H9 (cell line): ENCODE measurements at regions not wholly inside any gene's neighbourhood (a gene's known extent, or its start where the extent isn't known, plus 50 kb on each side); places are given as distances from the start of the nearest gene placed in this dataset.
"Not testable (repeated sequence)": the region's sequence is repeated elsewhere in the genome, so short reads cannot be mapped to it uniquely, and the experiment has no call there.

Experiments
- DNase-seq: peaks from one replicate; pipeline ENCODE4 v3.0.0-alpha.2; 2017
- H2AFZ ChIP-seq: one replicate; pipeline ENCODE4 v1.6.1; 2013; ENCODE audit warnings: mild to moderate bottlenecking, low read length, control low read depth, moderate library complexity
- H2AK5ac ChIP-seq: 2 replicates; pipeline ENCODE4 v1.6.1; 2013; ENCODE audit warnings: low read length, control low read depth, mixed read lengths; ENCODE audit not compliant: insufficient read length
- H2BK120ac ChIP-seq: one replicate; pipeline ENCODE4 v1.6.1; 2013; ENCODE audit warnings: low read depth, mild to moderate bottlenecking, low read length, control low read depth, inconsistent platforms; ENCODE audit not compliant: poor library complexity, severe bottlenecking
- H2BK12ac ChIP-seq: 2 replicates; pipeline ENCODE4 v1.6.1; 2013; ENCODE audit warnings: low read length, control low read depth, mixed read lengths, low read depth; ENCODE audit not compliant: insufficient read length
- H2BK15ac ChIP-seq: 2 replicates; pipeline ENCODE4 v1.6.1; 2013; ENCODE audit warnings: low read depth, low read length, control low read depth
- H2BK20ac ChIP-seq: one replicate; pipeline ENCODE4 v1.6.1; 2013; ENCODE audit warnings: low read depth, mild to moderate bottlenecking, low read length, control low read depth, inconsistent platforms; ENCODE audit not compliant: poor library complexity, severe bottlenecking
- H2BK5ac ChIP-seq: 2 replicates; pipeline ENCODE4 v1.6.1; 2013; ENCODE audit warnings: low read length, control low read depth, mixed read lengths; ENCODE audit not compliant: insufficient read length
- H3K14ac ChIP-seq: 2 replicates; pipeline ENCODE4 v1.6.1; 2013; ENCODE audit warnings: low read length, control low read depth; ENCODE audit not compliant: insufficient read depth
- H3K18ac ChIP-seq: 2 replicates; pipeline ENCODE4 v1.6.1; 2013; ENCODE audit warnings: low read depth, mild to moderate bottlenecking, mixed read lengths, low read length, control low read depth; ENCODE audit not compliant: insufficient read length
- H3K23ac ChIP-seq: 2 replicates; pipeline ENCODE4 v1.6.1; 2013; ENCODE audit warnings: low read length, control low read depth, mixed read lengths, low read depth; ENCODE audit not compliant: insufficient read length
- H3K23me2 ChIP-seq: 2 replicates; pipeline ENCODE4 v1.6.1; 2013; ENCODE audit warnings: low read depth, mild to moderate bottlenecking, mixed read lengths, low read length, control low read depth; ENCODE audit not compliant: insufficient read length, poor library complexity, severe bottlenecking
- H3K27ac ChIP-seq: 2 replicates; pipeline ENCODE4 v1.5.1; 2013; ENCODE audit warnings: low read length, control low read depth, mixed read lengths, low read depth; ENCODE audit not compliant: insufficient read length
- H3K27me3 ChIP-seq: 2 replicates; pipeline ENCODE4 v1.6.1; 2013; ENCODE audit warnings: low read length, control low read depth, inconsistent platforms; ENCODE audit not compliant: insufficient read depth
- H3K4ac ChIP-seq: 2 replicates; pipeline ENCODE4 v1.6.1; 2013; ENCODE audit warnings: low read depth, mild to moderate bottlenecking, control low read depth, inconsistent platforms, low read length, moderate library complexity
- H3K4me1 ChIP-seq: 2 replicates; pipeline ENCODE4 v1.6.1; 2013; ENCODE audit warnings: low read length, control low read depth, inconsistent platforms; ENCODE audit not compliant: insufficient read depth
- H3K4me2 ChIP-seq: 2 replicates; pipeline ENCODE4 v1.6.1; 2013; ENCODE audit warnings: low read length, control low read depth, mixed read lengths; ENCODE audit not compliant: insufficient read length, insufficient read depth
- H3K56ac ChIP-seq: 2 replicates; pipeline ENCODE4 v1.6.1; 2013; ENCODE audit warnings: low read depth, mild to moderate bottlenecking, mixed read lengths, low read length, control low read depth; ENCODE audit not compliant: insufficient read length
- H3K79me1 ChIP-seq: 2 replicates; pipeline ENCODE4 v1.6.1; 2013; ENCODE audit warnings: low read depth, mild to moderate bottlenecking, moderate library complexity, low read length, control low read depth, inconsistent platforms; ENCODE audit not compliant: insufficient read depth, poor library complexity, severe bottlenecking
- H3K79me2 ChIP-seq: 2 replicates; pipeline ENCODE4 v1.6.1; 2013; ENCODE audit warnings: low read length, control low read depth, inconsistent platforms; ENCODE audit not compliant: insufficient read depth
- H3K9ac ChIP-seq: 2 replicates; pipeline ENCODE4 v1.6.1; 2013; ENCODE audit warnings: low read length, control low read depth, mixed read lengths; ENCODE audit not compliant: insufficient read length; ENCODE audit errors: extremely low read depth
- H3K9me3 ChIP-seq: one replicate; pipeline ENCODE4 v1.6.1; 2013; ENCODE audit warnings: low read depth, low read length, inconsistent platforms; ENCODE audit not compliant: control insufficient read depth
- H3T11ph ChIP-seq: one replicate; pipeline ENCODE4 v1.6.1; 2013; ENCODE audit warnings: mild to moderate bottlenecking, low read length, control low read depth, inconsistent platforms
- H4K20me1 ChIP-seq: one replicate; pipeline ENCODE4 v1.6.1; 2013; ENCODE audit not compliant: control insufficient read depth, insufficient read length, insufficient read depth
- H4K5ac ChIP-seq: 2 replicates; pipeline ENCODE4 v1.6.1; 2013; ENCODE audit warnings: low read depth, mild to moderate bottlenecking, mixed read lengths, low read length, control low read depth; ENCODE audit not compliant: insufficient read length
- H4K8ac ChIP-seq: replicated peaks from 2 replicates; pipeline ENCODE4 v1.6.1; 2013; ENCODE audit warnings: low read length, control low read depth, mixed read lengths, low read depth; ENCODE audit not compliant: insufficient read length
- H4K91ac ChIP-seq: 2 replicates; pipeline ENCODE4 v1.6.1; 2013; ENCODE audit warnings: low read depth, mild to moderate bottlenecking, moderate library complexity, mixed read lengths, low read length, control low read depth; ENCODE audit not compliant: insufficient read length
- H3K27ac Mint-ChIP-seq, 3 experiments: 2 replicates in 2 of 3; 3 replicates in 1 of 3; pipeline ENCODE4 v1.8.0; 2020 to 2021; ENCODE audit warnings: mixed read lengths in 3 of 3, mild to moderate bottlenecking in 1 of 3, moderate library complexity in 1 of 3
- H3K27me3 Mint-ChIP-seq: 2 replicates; pipeline ENCODE4 v1.8.0; 2021; ENCODE audit warnings: low read depth, mild to moderate bottlenecking, moderate library complexity, mixed read lengths
- H3K36me3 Mint-ChIP-seq, 3 experiments: 2 replicates in 2 of 3; 3 replicates in 1 of 3; pipeline ENCODE4 v1.8.0; 2020 to 2021; ENCODE audit warnings: low read depth in 3 of 3, mixed read lengths in 3 of 3; ENCODE audit not compliant: insufficient read depth in 1 of 3
- H3K4me1 Mint-ChIP-seq, 2 experiments: 2 replicates each; pipeline ENCODE4 v1.8.0; 2020; ENCODE audit warnings: mixed read lengths in 2 of 2
- H3K4me3 Mint-ChIP-seq, 2 experiments: 2 replicates in 1 of 2; 3 replicates in 1 of 2; pipeline ENCODE4 v1.8.0; 2020 to 2021; ENCODE audit warnings: mild to moderate bottlenecking in 2 of 2, mixed read lengths in 2 of 2, moderate library complexity in 1 of 2
- H3K9me3 Mint-ChIP-seq, 2 experiments: 2 replicates in 1 of 2; 3 replicates in 1 of 2; pipeline ENCODE4 v1.8.0; 2020; ENCODE audit warnings: mild to moderate bottlenecking in 2 of 2, mixed read lengths in 2 of 2, moderate library complexity in 1 of 2
- WGBS: extraction: QIAGEN DNeasy Blood & Tissue Kit; methylation state at CpG from one replicate; pipeline ENCODE4 v1.1.7; 2013; ENCODE audit warnings: missing lambda C conversion rate, low lambda C conversion rate, mixed read lengths; ENCODE audit not compliant: insufficient read length; ENCODE audit errors: extremely low coverage; 5-methylcytosine and 5-hydroxymethylcytosine counted together
- TF ChIP-seq, protein P1 (sequence below): fragments of 200-600 bp; sonication (generic); conservative IDR thresholded peaks from 3 replicates; pipeline ENCODE4 v1.8.0; 2021; ENCODE audit warnings: antibody characterized with exemption, mild to moderate bottlenecking

DNA sequence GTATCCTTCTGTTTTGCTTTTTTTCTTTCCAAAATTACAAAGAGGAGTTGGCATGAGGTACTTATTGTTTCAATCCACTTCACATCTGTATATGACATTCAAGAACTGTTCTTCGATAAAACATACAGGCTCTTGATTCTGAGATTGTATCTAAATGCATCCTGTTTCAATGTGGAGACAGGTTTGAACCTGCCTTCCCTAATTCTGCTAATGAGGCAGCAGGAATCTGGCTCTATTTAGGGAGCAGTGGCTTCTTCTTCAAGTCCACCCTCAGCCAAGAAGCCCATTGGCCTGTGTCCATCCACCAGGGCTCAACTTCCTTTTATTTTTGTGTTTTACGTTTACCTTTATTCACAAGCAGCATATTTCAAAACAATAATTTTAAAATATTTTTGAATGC, 84.8 kb upstream of the PIK3C3 start:
- no peak overlapping the region for H3T11ph ChIP-seq
- no peak overlapping the region for H2BK120ac ChIP-seq
- no peak overlapping the region for H4K8ac ChIP-seq
- H2AK5ac ChIP-seq, result no peak overlapping the region
- H2BK12ac ChIP-seq, result no peak overlapping the region
- no peak overlapping the region for H3K27ac ChIP-seq
- no peaks in the 10 kb centered on the region for H3K23me2 ChIP-seq
- no peaks in the 10 kb centered on the region for H3K79me1 ChIP-seq
- no peak overlapping the region for H2BK15ac ChIP-seq
- H3K79me2 ChIP-seq, result no peaks in the 10 kb centered on the region
- H3K14ac ChIP-seq, result no peak overlapping the region
- H2AFZ ChIP-seq, result no peak overlapping the region
- H3K27me3 ChIP-seq, result no peaks in the 10 kb centered on the region
- no peak overlapping the region for H3K4me2 ChIP-seq
- H3K23ac ChIP-seq, result no peak overlapping the region
- no peak overlapping the region for H3K4ac ChIP-seq
- no peak overlapping the region for H4K5ac ChIP-seq
- peaks cover 7 to 11% of the 10 kb centered on the region in 2 experiments for H3K4me1 Mint-ChIP-seq
- H4K91ac ChIP-seq, result no peak overlapping the region
- H3K9me3 Mint-ChIP-seq, result peaks cover 0 to 3% of the 10 kb centered on the region in 2 experiments; a peak in 1 of 5 replicates
- H3K36me3 Mint-ChIP-seq, result no peaks in the 10 kb centered on the region; a peak in 1 of 7 replicates
- H3K4me3 Mint-ChIP-seq, result no peak overlapping the region
- WGBS, result no CpG with 5 or more reads among the region's 2 CpGs
- H3K9me3 ChIP-seq, result no peaks in the 10 kb centered on the region
- H3K4me1 ChIP-seq, result no peaks in the 10 kb centered on the region
- no peak overlapping the region for H3K9ac ChIP-seq
- no peaks in the 10 kb centered on the region for H3K27me3 Mint-ChIP-seq
- TF ChIP-seq, protein P1, sequence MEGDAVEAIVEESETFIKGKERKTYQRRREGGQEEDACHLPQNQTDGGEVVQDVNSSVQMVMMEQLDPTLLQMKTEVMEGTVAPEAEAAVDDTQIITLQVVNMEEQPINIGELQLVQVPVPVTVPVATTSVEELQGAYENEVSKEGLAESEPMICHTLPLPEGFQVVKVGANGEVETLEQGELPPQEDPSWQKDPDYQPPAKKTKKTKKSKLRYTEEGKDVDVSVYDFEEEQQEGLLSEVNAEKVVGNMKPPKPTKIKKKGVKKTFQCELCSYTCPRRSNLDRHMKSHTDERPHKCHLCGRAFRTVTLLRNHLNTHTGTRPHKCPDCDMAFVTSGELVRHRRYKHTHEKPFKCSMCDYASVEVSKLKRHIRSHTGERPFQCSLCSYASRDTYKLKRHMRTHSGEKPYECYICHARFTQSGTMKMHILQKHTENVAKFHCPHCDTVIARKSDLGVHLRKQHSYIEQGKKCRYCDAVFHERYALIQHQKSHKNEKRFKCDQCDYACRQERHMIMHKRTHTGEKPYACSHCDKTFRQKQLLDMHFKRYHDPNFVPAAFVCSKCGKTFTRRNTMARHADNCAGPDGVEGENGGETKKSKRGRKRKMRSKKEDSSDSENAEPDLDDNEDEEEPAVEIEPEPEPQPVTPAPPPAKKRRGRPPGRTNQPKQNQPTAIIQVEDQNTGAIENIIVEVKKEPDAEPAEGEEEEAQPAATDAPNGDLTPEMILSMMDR, result no peak
- H3K27ac Mint-ChIP-seq, result no peak overlapping the region
- H3K18ac ChIP-seq, result no peak overlapping the region
- no peak overlapping the region for H2BK5ac ChIP-seq
- DNase-seq, result no peak
- no peak overlapping the region for H3K56ac ChIP-seq
- H2BK20ac ChIP-seq, result no peak overlapping the region
- no peaks in the 10 kb centered on the region for H4K20me1 ChIP-seq

DNA sequence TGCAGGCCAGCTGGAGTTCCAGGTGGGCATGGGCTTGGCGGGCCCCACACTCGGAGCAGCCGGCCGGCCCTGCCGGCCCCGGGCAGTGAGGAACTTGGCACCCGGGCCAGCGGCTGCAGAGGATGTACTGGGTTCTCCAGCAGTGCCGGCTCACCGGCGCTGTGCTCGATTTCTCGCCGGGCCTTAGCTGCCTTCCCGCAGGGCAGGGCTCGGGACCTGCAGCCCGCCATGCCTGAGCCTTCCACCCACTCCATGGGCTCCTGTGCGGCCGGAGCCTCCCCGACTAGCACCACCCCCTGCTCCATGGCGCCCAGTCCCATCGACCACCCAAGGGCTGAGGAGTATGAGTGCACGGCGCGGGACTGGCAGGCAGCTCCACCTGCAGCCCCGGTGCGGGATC, 89.2 kb upstream of the PIK3C3 start:
- not testable (repeated sequence) for H3K9me3 ChIP-seq, H3K4me3 Mint-ChIP-seq, H2BK12ac ChIP-seq, H3K18ac ChIP-seq, H2BK20ac ChIP-seq, H3K36me3 Mint-ChIP-seq, H3K4ac ChIP-seq, H3K79me2 ChIP-seq, H3K79me1 ChIP-seq, H3K27me3 ChIP-seq, H2BK15ac ChIP-seq, H4K91ac ChIP-seq, H4K20me1 ChIP-seq, H2AFZ ChIP-seq, H2AK5ac ChIP-seq, H3K27ac ChIP-seq, H3K23ac ChIP-seq, H3K14ac ChIP-seq, H3T11ph ChIP-seq, DNase-seq, H4K8ac ChIP-seq, H2BK120ac ChIP-seq, H4K5ac ChIP-seq, H3K9ac ChIP-seq, H3K56ac ChIP-seq, H3K27ac Mint-ChIP-seq, H3K4me1 ChIP-seq, H2BK5ac ChIP-seq, H3K23me2 ChIP-seq, H3K4me2 ChIP-seq, H3K9me3 Mint-ChIP-seq, H3K27me3 Mint-ChIP-seq
- H3K4me1 Mint-ChIP-seq, result peaks cover 17 to 21% of the 10 kb centered on the region in 2 experiments
- WGBS, result no CpG with 5 or more reads among the region's 27 CpGs
